Fibroblast of upper back skin (primary cell): ENCODE measurements at regions not wholly inside any gene's neighbourhood (a gene's known extent, or its start where the extent isn't known, plus 50 kb on each side); places are given as distances from the start of the nearest gene placed in this dataset.
A peak's percentile ranks its signal among the peaks of the same experiment; 100 is the strongest.
"Not testable (repeated sequence)": the region's sequence is repeated elsewhere in the genome, so short reads cannot be mapped to it uniquely, and the experiment has no call there.

Source experiments
- DNase-seq: peaks from one replicate; pipeline ENCODE4 v3.0.0-alpha.2; 2013

GRCh38 chr17:16869531-16870252, 102.2 kb downstream of the TNFRSF13B start:
- DNase-seq = not testable (repeated sequence)

- DNase-seq = not testable (repeated sequence)
Measured at GRCh38 chr17:16868616-16869015, 103.3 kb downstream of the TNFRSF13B start.

DNA sequence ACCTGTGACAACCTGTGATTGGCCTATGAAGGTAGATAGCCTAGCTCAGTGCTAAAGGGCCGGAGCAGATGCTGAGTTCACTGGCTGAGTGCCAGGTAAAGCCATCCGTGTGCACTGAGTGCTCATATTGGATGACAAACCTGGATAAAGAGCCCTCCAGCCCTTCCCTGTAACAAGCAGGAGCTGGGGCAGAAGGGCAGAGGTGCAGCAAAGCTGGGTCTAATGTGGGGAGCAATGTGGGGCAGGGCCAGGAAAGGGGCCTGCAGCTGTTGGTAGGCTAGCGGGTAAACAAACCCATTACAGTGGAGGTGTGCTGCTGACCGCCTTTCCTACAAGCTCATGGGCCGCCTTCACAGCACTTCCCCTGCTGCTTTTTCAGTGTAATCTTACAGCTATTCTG, 104.4 kb downstream of the TNFRSF13B start:
- not testable (repeated sequence) for DNase-seq

GRCh38 chr17:16866841-16867240, 105.1 kb downstream of the TNFRSF13B start:
- DNase-seq = not testable (repeated sequence)

GRCh38 chr17:16866436-16866835, 105.5 kb downstream of the TNFRSF13B start:
- DNase-seq = no peak

GRCh38 chr17:16865704-16866103, 106.2 kb downstream of the TNFRSF13B start:
- not testable (repeated sequence) for DNase-seq

- DNase-seq = not testable (repeated sequence)
Measured at GRCh38 chr17:16865077-16865613, 106.8 kb downstream of the TNFRSF13B start.

- peak; percentile 60 for DNase-seq
Measured at GRCh38 chr17:16864462-16865076, 107.3 kb downstream of the TNFRSF13B start.

GRCh38 chr17:16861152-16861551, 110.8 kb downstream of the TNFRSF13B start:
- DNase-seq = not testable (repeated sequence)

DNA sequence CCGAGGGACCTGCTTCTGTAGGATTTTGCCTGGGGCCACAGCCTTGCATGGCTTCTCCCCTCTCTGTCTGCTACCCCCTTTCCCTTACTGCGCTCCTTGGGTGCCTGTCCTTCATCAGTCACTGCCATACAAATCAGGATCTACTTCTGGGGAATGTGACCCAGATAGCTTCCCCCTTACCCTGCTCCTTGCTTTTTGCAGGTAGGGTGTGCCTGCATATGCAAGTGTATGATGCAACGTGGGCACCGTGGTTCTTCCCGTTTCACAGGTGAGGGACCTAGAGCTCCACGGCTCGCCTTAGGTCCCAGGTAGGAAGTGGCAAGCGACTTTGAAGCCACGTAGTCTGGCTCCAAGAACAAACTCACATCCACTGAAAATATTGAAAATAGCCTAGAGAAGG, 111.5 kb downstream of the TNFRSF13B start:
- DNase-seq = not testable (repeated sequence)

DNA sequence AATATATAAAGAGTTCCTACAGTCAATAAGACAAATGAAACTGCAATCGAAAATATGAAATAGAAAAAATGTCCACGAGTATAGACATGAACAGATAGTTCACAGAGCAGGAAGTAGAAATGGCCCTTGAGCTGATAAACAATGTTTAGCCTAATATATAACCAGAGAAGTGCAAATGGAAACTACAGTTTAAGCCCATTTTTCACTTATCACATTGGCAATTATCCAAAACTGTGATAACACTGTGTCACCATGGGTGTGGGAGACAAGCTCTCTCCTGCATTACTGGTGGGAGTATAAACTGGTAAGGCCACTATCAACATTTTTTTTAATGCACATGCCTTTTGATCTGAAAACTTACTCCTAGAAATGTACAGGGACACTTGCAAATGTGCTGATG, 112.4 kb downstream of the TNFRSF13B start:
- not testable (repeated sequence) for DNase-seq

GRCh38 chr17:16857746-16858145, 114.2 kb downstream of the TNFRSF13B start:
- DNase-seq = not testable (repeated sequence)

DNA sequence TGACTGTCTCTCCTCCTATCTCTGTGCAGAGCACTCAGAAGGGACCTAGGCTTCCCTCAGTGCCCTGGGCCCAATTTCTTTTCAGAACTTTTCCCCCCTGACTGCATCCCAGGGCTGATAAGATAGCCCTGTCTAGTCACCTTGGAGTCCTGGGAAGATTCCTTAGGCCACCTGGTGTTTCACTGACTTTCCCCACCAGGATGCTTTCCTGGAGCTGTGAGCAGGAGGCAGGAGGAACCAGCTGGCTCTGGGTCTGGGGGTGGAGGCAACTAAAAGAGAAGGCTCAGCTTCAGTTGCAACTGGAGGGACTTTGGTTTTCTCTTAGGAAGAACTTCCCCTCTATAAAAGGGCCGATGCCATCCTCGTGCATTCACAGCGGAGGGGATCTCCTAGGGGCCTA, 115.1 kb downstream of the TNFRSF13B start:
- DNase-seq = not testable (repeated sequence)

- DNase-seq = not testable (repeated sequence)
Measured at GRCh38 chr17:16856171-16856570, 115.7 kb downstream of the TNFRSF13B start.

- DNase-seq = not testable (repeated sequence)
Measured at GRCh38 chr17:16854636-16855035, 117.3 kb downstream of the TNFRSF13B start.

GRCh38 chr17:16853661-16854320, 118.1 kb downstream of the TNFRSF13B start:
- no peak for DNase-seq

DNA sequence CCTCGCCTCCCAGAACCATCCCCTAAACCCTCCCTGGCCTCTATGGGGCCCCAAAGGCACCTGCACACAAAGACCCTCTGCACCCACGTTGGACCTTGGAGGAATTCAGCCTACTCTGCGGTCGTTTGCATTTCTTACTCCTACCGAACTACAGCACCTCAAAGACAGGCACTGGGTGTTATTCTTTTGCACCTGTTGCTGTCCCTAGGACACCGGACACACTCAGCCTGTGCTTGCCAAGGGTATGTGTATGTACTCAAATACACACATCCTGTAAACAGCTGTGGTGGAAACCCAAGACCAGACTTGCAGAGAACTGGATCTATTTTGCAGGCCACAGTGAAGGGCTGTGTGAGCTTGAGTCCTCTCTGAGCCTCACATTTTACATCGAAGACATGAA, 122.1 kb downstream of the TNFRSF13B start:
- DNase-seq = not testable (repeated sequence)

- DNase-seq = not testable (repeated sequence)
Measured at GRCh38 chr17:16848997-16849396, 122.9 kb downstream of the TNFRSF13B start.

DNA sequence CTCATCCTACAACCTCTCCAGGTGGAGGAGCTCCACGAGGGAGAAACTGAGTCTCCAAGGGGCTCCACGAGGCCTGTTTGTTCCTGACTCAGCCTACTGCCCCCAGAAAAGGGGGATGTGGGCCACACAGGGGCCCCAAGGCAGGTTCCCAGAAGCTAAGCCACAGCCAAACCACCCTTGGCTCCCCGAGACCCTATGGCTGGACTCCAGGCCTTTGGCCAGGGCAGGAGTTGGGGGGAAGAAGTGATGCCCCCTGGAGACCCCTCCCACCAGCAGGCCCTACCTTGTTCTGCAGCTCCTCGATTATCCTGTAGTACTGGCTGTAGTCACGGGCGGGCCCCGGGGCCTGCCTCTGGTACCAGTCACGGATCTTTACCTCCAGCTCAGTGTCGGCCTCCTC, 126.8 kb downstream of the TNFRSF13B start:
- not testable (repeated sequence) for DNase-seq

DNA sequence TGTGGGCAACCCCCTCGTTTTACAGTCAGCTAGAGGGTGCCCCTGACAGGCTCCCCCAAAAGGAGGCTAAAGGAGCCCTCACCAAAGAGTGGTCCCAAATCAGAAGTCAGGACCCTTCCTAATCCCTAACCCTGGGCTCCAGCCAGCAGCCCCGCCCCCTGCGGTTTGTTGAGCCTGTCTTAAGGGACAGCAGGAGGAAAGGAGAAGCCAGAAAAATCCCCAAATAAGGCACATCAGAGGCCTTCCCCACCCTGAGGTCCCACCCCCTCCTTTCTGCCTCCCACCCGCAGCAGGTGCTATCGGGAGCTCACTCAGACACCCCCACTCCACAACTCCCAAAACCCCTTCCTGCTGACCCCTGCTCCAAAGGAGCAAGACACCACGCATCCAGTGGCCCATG, 127.2 kb downstream of the TNFRSF13B start:
- DNase-seq = not testable (repeated sequence)

DNA sequence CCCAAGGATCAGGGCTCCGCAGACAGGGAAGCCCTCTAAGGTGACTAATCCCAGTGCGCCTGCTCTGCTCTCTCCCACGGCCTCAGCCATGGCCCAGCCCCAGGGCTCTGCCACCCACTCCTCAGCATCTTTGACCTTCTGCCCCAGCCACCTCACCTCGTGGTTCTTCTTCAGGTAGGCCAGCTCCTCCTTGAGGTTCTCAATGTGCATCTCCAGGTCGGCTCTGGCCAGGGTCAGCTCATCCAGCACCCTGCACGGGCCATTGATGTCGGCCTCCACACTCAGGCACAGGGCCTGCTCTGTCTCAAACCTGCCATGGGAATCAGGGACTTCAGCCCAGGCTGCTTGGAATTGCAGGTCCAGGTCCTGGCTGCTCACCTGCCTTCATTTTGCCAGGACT, 128.4 kb downstream of the TNFRSF13B start:
- DNase-seq = not testable (repeated sequence)

- not testable (repeated sequence) for DNase-seq
Measured at GRCh38 chr17:16842346-16842745, 129.6 kb downstream of the TNFRSF13B start.

DNA sequence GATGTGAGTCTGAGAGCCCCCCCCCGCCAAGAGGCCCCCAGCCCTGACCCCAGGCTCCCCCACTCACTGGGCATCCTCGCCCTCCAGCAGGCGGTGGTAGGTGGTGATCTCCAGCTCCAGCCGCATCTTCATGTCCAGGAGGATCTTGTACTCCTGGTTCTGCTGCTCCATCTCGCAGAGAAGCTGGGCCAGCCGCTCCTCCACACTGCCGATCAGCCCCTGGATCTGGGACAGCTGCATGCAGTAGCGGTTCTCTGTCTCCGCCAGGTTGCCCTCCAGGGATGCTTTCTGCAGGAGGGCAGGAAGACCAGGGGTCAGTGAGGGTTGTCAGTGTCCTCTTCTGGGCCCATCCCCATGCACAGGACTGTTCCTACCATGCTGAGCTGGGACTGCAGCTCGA, 130.0 kb downstream of the TNFRSF13B start:
- not testable (repeated sequence) for DNase-seq
